GM18505 (cell line): ENCODE measurements at regions not wholly inside any gene's neighbourhood (a gene's known extent, or its start where the extent isn't known, plus 50 kb on each side); places are given as distances from the start of the nearest gene placed in this dataset.

Experiments
- ATAC-seq: cut with Tn5 transposase; IDR thresholded peaks from one replicate; pipeline ENCODE4 v1.9.1; 2021; ENCODE audit not compliant: unreplicated experiment
- POLR2A ChIP-seq: IDR thresholded peaks from 4 replicates; pipeline ENCODE4 v1.6.1; 2011; ENCODE audit warnings: borderline replicate concordance; ENCODE audit not compliant: insufficient read depth, insufficient read length; ENCODE audit errors: extremely low read depth

GRCh38 chr6:105804424-105804823 lies 281.7 kb upstream of the PRDM1 start:
- ATAC-seq = no peak
- TF ChIP-seq POLR2A = no peak

- TF ChIP-seq POLR2A = no peak
- no peak for ATAC-seq
Measured at GRCh38 chr6:105804000-105804399, 282.1 kb upstream of the PRDM1 start.

- no peak for ATAC-seq
- TF ChIP-seq POLR2A = no peak
Measured at GRCh38 chr6:105803442-105803841, 282.7 kb upstream of the PRDM1 start.

- no peak for ATAC-seq
- no peak for TF ChIP-seq POLR2A
Measured at GRCh38 chr6:105802703-105803102, 283.4 kb upstream of the PRDM1 start.

- no peak for TF ChIP-seq POLR2A
- no peak for ATAC-seq
Measured at GRCh38 chr6:105800871-105801270, 285.3 kb upstream of the PRDM1 start.

GRCh38 chr6:105800398-105800797 lies 285.7 kb upstream of the PRDM1 start:
- TF ChIP-seq POLR2A = no peak
- ATAC-seq = no peak

- no peak for TF ChIP-seq POLR2A
- ATAC-seq = no peak
Measured at GRCh38 chr6:105799056-105799455, 287.1 kb upstream of the PRDM1 start.

GRCh38 chr6:105797983-105798453 lies 288.1 kb upstream of the PRDM1 start:
- no peak for TF ChIP-seq POLR2A
- no peak for ATAC-seq

GRCh38 chr6:105797286-105797979 lies 288.7 kb upstream of the PRDM1 start:
- no peak for ATAC-seq

GRCh38 chr6:105795913-105796517 lies 290.1 kb upstream of the PRDM1 start:
- TF ChIP-seq POLR2A = no peak
- ATAC-seq = no peak

More at GRCh38 chr6:105797286-105797979, 288.7 kb upstream of the PRDM1 start:
- TF ChIP-seq POLR2A = no peak

GRCh38 chr6:105795366-105795765 lies 290.8 kb upstream of the PRDM1 start:
- no peak for TF ChIP-seq POLR2A

GRCh38 chr6:105794870-105795269 lies 291.3 kb upstream of the PRDM1 start:
- no peak for ATAC-seq
- no peak for TF ChIP-seq POLR2A

More at GRCh38 chr6:105795366-105795765, 290.8 kb upstream of the PRDM1 start:
- ATAC-seq = no peak

GRCh38 chr6:105794239-105794638 lies 291.9 kb upstream of the PRDM1 start:
- no peak for TF ChIP-seq POLR2A
- no peak for ATAC-seq

GRCh38 chr6:105793130-105793529 lies 293.0 kb upstream of the PRDM1 start:
- ATAC-seq = no peak
- TF ChIP-seq POLR2A = no peak
